Inflammatory macrophage treated with lipopolysaccharide for 4 hours (primary cell): ENCODE measurements at regions not wholly inside any gene's neighbourhood (a gene's known extent, or its start where the extent isn't known, plus 50 kb on each side); places are given as distances from the start of the nearest gene placed in this dataset.

Experiments
- DNase-seq: peaks from one replicate; pipeline ENCODE4 v3.0.0-alpha.2; 2020

DNA sequence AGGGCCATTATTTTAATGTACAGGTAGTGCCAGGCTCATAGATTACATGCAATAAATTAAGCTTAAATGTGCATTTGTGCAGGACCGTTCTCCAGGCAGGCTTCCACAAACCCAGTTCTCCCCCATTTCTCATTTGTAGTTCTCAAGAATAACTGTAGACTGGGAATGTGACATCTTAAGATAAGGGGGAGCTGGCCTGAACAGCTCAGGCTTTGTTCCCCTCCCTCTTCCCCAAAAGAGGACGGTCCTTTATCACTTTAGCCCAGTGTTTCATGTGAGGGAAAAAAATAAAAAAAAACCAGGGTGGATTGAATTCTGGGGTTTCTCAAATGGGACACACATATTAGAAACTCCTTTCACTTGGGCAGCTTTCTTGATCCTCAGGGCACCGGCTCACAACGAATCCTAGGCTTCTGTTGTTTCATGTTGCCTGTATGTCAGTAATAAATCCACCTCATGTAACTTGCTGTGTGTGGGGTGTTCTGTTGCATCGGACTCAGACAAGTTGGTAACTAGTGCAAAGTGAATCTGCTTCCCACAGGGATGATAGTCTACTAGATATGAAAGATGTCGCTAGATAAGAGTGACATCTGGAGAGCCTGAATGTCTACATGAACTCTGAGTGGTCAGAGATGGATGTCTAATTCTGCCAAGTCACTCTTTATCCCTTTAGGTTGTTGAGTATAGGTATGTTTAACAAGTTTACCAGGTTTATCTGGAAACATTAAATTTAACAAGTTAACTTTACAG, 2030.6 kb upstream of the NUDT12 start:
- no peak for DNase-seq

DNA sequence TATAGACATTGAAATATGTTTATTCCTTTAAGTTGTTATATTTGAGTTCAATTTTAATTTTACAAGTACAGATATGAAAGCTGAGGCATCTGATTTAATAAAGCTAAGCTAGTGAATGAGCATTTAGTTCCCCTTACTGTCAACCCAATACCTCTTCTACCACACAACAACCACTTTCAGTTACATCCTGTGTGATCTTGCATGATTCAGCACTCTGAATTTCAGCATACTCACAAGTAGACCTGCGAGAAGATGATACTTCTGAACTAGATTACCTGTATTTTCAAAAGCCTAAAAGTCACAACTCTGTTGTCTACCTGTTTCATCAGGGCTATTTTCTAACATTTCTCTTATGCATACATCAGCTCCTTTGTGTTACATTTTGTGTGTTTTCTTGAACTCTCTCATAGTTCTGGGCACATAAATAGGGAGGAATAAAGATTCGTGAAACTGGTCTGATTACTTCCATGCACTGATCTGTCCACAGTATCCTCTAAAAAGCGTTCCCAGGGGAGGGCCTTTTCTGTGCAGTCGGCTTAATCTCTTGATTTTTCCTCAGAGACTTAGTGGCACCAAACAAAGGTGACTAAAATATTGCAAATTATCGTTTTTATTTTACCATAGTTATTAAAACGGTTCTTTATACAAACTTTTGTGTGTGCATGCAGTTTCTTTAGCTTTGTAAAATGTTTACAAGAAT, 2025.5 kb upstream of the NUDT12 start:
- no peak for DNase-seq

DNA sequence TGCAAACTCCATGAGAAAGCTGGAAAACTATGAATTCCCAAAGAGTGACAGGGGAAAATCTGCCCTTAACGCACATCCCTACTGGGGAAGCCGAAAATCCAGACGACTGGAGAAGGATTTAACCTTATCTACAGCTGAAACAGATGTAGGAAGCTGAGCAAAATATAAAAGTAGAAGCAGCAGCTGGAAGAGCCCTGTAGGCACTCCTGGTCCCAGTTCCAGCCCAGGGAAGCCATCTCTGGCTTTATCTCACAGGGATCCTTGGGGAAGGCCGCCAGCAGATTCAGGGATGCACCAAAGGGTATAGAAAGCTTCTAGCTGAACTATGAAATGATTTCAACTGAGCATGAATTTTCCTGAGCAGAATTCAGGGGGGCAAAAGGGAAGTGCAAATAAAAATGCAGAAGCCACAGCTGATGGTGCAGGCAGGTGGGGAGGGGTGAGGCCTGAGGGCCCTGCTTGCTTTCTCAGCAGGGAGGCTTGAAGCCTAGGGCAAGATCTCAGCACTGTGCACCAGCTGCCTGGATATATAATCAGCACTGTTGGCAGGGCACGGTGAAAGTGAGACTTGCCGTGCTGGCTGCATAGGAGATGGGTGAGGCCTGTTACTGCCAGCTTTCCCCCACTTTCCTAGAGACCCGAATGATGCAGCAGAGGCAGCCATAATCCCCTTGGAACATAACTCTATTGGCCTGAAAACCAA, 2019.5 kb upstream of the NUDT12 start:
- DNase-seq, result no peak

DNA sequence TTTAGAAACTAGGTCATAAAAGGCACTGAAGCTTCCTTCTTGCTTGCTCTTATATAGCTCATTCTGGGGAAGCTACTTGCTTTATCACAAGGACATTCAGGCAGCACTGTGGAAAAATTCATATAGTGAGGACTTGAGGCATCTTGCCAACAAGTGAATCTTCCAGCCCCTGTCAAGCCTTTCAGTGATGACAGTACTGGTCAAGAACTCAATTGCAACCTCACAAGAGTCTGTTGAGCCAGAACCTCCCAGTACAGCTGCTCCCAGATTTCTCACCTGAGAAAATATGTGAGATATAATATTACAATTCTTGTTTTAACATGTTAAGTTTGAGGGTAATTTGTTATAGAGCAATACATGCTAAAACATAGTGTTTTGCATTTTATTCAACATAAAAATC, 2011.0 kb upstream of the NUDT12 start:
- no peak for DNase-seq

DNA sequence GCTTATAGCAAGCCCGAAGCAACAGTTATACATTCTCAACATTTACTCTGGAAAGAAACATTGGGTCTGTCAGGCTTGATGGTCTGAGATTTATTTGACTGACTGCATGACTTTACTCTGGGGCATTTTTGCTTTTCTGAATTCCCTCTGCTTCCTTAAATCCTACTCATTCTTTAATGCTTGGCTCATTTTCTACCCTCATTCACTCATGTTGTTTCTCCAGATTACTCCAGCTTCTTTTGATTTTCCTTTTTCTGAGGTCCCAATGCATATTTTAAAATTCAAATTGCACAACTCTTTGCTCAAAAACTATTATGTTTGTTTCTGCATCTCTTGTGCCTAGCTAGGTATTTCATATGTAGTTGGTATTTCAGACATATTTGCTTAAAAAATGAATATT, 2002.9 kb upstream of the NUDT12 start:
- no peak for DNase-seq

DNA sequence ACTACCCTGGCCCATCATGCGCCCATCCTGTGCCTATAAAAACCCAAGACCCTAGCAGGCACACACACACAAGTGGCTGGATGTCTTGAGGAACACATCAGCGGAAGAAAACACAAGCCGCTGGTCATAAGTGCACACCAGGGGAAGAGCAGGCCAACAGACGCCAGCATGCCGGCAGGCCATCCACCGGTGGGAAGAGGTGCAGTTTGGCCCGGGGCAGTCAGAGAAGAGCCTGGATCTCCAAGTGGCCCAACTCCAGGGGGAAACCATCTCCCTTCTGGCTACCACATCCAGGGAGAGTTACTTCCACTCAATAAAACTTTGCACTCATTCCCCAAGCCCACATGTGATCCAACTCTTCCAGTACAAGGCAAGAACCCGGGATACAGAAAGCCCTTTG, 2001.3 kb upstream of the NUDT12 start:
- DNase-seq, result no peak

DNA sequence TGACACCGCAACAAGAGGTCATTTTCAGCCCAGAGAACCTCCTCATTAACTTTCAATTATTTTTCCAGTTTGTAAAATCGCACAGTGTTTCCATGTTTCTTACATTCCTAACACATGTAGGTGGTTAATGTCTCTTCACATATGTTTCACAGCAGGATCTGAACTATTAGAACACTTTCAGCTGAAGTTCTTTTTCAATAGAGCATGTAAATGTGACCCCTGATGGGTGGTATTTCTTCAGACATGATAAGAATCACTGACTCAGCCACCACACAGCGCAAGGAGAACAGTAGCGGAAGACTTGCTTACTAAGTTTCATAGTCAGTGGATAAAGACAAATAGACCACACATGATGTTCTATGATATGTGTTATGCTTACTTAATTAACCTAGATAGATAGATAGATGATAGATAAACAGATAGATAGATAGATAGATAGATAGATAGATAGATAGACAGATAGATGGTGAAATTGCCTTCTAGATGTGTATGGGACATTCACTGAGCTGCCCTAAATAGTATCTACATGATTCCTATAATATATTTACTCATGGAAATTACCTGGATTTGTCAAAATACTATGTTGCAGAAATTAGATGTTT, 1992.1 kb upstream of the NUDT12 start:
- no peak for DNase-seq

DNA sequence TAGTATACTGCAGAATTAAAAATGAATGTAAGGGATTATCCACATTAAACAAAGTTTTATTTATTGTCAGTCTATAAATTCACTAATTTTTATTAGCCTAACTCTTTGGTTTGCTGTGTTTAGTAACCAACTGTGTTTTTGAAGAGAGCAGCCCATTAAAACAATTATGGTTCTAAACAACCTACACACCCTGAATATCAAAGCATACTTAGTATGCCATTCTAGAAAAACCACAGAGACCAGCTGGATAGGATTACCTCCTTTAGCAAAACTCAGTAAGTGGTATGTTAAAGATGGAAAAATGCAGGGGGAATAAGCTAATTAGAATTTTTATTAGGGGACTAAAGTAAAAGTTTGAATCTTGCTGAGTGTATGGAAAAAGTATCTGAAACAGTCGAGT, 1981.7 kb upstream of the NUDT12 start:
- DNase-seq, result no peak

DNA sequence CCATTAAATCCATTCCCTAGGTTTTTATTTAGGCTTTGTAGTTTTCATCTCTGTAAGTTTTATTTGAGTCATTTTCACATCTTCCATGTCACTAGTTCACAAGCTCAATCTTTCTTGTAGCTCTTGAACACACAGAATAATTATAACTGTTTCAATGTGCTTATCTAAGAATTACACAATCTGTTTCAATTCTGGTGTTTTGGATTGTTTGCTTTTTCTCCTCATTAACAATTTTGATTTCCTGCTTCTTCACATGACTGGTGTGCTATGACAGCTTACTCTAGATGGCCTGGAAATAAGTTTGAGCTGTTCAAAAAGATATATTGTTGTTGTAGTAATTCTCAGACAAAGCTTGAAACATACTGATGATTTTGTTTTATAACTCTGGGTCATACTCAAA, 1974.1 kb upstream of the NUDT12 start:
- no peak for DNase-seq

DNA sequence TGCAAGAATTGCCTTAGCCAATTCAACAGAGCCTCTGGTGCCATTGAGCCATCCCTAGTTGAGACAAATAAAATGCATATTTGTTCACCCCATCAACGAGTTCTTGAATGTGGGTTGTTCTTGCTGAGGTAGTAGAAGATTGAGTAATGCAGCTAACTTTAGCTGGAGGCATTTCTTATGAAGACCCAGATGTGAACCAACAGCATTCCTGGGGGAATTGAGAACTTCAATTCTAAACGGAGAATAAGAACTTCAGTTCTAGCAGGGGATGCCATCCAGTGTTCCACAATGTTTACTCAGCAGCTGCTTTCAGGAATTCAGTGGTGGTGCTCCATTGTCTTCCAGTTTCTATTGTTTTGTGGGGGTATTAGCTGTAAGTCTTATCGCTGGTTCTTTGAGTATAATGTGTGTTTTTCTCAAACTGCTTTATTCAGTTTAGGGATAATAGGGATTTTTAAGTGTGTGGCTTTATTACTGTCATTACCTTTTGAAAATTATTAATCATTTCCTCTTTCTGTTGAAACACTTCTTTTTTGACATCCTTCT, 1968.2 kb upstream of the NUDT12 start:
- DNase-seq, result no peak

DNA sequence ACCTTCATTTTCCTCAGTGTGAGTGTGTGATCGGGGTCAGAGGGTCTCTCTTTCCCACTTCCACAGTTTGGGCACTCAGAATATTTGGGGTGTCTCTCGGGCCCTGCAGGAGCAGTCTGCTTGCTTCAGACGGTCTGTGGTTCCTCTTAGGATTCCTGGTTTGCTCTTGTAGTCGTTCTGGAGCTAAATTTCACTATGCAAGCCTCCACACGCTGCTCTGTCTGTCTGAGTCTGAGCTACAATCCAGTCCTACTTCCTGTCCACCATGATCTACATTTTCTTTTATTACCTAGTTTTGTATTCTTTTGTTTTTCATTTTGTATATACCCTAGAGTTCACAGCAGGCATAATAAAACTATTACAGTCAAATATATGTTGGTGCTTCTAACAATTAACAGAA, 1967.3 kb upstream of the NUDT12 start:
- no peak for DNase-seq

DNA sequence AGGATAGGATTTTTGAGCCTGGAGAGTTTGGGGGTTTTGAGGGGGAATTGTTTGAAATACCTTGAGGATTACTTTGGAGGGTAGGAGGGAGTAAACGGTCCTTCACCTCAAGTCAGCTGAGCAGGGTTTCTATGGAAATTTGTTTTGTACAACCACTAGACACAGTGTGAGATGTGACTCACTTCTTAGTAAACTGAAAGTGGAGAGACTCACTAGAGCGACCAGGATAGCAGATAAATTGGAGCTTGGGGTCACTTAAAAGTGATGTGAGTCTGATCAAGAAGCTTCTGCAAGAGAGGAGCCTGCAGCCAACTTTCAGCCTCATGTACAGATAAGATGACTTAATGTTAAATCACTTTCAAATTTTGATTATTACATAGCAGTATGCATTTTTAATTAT, 1945.9 kb upstream of the NUDT12 start:
- no peak for DNase-seq

DNA sequence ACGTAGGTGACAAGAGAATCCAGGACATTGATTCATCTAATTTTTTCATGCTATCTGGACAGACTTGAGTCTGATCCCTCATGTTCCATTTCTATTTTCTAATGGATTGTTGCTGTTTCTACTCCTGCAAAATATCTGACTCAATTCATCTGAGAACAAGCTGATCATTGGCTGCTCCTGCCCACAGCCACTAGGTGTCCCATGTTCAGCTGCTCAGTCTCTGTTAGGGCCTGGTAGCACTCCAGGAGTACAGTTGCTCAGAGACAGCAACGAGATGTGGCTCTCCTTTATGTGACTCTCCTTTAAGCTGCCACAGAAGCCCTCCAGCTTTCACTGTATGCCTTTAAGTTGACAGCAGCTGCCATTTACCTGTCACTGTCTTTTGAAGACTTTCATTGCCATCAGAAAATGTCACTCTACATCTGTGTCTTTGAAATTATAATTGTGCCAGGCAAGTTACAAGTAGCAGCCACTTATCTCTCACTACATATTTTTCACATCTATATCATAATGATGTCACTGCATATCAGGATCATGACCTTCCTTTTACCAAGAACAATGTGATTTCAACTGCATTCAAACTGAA, 1944.2 kb upstream of the NUDT12 start:
- no peak for DNase-seq

DNA sequence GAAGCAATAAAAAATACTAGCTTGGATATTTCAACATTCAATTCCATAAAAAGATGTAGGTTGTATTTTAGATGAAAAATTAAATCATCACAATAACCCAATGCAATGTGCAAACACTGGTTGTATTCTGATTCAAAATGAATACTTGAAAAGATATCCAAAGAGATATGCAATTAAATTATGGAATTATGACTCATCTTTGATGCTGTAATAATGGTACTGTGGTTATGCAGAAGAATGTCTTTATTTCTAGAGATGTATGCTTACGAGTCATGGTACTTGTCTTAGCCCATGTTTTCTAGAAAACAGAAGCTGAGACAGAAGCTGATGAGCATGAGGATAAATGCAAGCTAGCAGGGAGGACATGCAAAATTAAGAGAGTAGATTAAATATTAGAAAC, 1941.4 kb upstream of the NUDT12 start:
- no peak for DNase-seq

DNA sequence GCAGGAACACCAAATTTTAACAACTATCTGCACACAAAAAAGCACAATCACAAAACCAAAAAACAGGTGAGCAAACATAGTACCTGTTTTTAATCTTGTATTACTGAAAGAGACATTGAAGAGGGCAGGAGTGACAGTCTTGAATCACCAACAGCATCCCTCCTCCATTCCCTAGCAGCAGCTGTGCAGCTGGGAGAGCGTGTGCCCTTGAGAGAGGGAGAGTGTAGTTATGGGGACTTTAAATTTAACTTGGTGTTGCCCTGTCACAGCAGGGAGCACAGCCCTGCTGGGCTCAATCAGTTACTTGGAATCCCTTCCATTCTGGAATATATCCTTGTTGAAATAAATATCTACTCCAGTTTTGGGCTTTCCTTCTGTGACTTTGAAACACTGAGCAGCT, 1938.7 kb upstream of the NUDT12 start:
- no peak for DNase-seq

DNA sequence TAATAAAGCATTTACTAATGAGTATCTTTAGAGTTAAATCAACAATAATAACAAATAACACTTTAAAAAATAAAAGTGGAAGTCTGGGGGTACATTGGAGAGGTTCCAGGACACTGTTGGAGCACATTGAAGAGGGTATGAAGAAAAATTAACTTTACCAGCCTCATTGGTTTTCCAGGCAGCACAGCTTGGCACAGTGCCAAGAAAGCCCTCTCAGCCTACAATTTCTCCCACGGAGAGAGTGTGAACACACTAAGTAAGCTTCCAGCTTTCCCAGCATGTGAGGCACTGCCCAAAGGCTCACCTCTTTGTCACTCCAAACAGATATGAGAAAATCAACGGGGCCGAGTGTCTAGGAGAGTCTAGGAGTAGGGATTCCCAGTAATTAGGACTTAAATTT, 1912.8 kb upstream of the NUDT12 start:
- no peak for DNase-seq

DNA sequence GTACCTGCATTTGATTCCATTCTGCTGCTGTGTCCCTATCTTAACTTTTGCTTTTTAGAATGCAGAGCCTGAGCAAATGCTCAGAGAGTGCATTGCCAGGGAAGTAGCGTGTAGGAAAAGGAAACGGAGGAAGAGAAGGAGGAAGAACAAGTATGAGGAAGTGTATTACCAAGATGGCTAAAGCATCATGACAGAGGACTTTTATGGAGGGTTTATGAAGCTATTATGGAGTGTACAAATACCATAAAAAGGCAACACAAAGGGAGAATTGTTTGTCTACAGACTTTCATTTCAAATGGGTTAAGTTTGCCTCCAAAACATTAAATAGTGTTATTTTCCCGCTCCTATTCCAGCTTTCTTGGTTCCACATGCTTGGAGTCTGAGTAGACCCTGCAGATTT, 1899.8 kb upstream of the NUDT12 start:
- no peak for DNase-seq

DNA sequence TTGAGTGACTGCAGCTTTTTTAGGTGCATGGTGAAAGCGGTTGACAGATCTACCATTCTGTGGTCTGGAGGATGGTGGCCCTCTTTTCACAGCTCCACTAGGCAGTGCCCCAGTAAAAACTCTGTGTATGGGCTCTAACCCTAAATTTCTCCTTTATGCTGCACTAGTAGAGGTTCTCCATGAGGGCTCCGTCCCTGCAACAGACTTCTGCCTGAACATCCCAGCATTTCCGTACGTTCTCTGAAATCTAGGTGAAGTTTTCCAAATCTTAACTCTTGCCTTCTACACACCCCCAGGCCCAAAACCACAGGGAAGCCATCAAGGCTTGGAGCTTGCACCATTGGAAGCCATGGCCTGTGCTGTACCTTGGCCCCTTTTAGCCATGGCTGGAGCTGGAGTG, 1898.1 kb upstream of the NUDT12 start:
- no peak for DNase-seq

DNA sequence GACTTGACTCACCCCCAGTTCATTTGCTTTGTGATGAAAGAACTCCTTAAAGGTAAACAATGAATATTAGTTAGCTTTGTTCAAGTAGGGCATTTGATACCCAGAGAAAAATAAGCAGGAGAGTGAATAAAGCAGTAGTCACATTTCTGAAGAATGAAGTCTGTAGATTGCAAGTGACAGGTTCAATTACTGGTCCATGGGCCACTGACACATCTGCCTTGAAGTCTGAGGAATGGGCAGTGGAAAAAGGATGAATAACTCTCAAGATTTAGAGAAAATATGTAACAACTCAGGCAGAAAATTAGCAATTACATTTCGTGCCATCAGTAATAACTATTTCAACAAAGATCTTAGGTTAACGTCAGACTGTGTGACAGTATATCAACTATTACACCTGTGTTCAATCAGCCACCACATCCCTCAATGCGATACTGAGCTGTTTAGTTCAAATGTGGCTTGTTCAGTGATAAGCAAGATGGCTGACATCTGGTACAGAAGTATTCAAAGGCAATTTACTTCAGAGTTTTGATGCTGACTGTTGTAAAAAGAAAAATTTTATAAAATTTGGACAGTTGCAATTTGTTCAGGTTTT, 1890.7 kb upstream of the NUDT12 start:
- DNase-seq, result no peak

DNA sequence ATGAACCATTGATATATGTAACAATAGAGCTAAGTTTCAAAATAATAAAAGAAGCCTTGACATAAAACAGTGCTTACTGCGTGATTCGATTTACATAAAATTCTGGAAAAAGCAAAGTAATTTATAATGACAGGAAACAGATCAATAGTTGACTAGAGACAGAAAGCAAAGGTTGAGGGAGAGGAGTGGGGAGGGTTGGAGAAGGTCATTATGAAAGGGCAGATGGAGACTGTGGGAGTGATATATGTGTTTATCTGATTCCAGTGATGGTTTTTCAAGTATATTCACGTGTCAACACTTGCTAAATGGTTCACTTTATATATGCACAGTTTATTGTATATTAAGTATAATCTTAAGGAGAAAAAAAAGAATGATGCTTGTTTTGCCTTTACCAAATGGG, 1885.7 kb upstream of the NUDT12 start:
- DNase-seq, result no peak

DNA sequence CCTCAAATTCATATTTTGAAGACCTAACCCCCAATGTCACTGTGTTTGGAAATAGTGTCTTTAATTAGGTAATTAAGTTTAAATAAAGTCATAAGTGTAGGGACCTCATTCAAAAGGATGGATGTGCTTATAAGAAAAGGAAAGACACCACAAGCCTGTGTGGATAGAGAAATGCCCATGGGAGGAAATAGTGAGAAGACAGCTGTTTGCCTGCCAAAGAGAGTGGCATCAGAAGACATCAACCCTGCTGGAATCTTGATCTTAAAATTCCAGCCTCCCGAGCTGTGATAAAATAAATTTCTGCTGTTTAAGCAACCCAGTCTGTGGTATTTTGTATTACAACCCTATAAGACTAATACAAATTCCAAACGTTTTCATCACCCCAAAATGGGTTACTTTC, 1867.9 kb upstream of the NUDT12 start:
- no peak for DNase-seq

DNA sequence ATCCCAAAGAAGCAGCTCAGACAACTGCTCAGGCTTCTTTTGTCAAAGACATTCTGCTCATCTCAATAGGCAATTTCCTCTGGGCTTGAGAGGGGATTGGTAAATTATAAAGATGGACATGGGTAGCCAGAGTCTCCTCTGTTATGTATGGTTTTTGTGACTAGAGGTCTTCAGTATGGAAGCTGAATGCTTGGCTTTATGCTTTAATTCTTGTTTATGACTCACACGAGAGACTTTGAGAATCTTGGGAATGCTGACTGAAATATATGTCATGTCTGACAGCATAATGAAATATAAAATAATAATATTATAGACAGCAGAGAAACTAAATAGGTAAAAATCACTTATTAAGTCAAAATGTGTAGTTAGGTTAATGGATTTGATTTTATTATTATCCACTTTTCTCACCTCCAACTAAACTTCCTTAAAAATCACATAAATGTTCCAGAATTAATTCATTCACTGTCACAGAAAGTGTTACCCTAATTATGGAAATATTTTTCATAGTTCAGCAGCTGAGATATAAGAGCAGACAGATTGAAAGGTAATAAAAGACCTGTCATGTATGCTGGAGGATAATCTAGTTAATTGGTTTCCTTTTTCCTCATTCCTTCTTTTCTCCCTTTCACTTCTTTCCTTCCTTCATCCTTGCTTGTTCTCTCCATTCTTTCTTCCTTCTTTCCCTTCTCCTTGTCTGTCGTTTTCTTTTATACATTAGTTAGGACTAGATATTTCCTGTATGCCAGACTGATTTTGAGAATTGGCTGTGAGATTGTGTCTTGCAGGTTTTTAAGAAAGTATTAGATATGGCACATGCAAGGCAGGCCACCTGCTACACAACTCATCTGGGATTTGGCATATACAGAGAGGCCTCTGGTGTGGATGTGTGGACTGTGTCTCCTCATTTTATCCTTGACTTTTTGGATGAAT, 1866.1 kb upstream of the NUDT12 start:
- DNase-seq, result no peak
